ENCODE measurements at regions not wholly inside any gene's neighbourhood (a gene's known extent, or its start where the extent isn't known, plus 50 kb on each side); places are given as distances from the start of the nearest gene placed in this dataset.

DNA sequence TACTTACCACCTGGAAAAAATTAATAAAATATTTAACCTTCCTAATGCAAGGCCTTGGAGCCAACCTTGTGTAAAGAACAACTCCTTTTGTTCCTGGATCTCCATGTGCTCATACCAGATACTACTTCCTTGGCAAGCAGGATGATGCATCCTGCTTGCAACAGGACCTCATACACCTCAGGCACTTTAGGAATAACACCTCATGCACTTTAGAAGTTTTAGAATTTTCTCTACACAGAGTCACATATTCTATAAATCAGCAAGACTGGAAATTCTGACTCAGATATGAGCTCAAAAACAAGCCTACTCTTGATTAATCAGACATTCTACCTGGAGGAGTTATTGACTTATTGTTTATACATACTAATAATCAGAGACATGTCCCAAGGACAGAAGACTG is 209.6 kb upstream of the CDH10 start:
- no peak for TF ChIP-seq CTCF (conservative IDR thresholded peaks at IDR 0.05; ENCODE audit: low read depth, low read length)
- TF ChIP-seq EZH2 (IDR thresholded peaks at IDR 0.05; ENCODE audit: borderline replicate concordance, low read depth, low read length, poor library complexity, severe bottlenecking) = no peak

Measured in A673 (cell line).